Endothelial cell (in vitro differentiated cells): ENCODE measurements at regions not wholly inside any gene's neighbourhood (a gene's known extent, or its start where the extent isn't known, plus 50 kb on each side); places are given as distances from the start of the nearest gene placed in this dataset.

Experiments
- DNase-seq: peaks from one replicate; pipeline ENCODE4 v3.0.0; 2021; ENCODE audit warnings: low spot score
- H3K27ac Mint-ChIP-seq: one replicate; pipeline ENCODE4 v1.8.0; 2021; ENCODE audit warnings: mixed read lengths, inconsistent platforms; ENCODE audit not compliant: unreplicated experiment
- H3K27me3 Mint-ChIP-seq: one replicate; pipeline ENCODE4 v1.8.0; 2021; ENCODE audit warnings: mild to moderate bottlenecking, moderate library complexity, mixed read lengths, inconsistent platforms; ENCODE audit not compliant: unreplicated experiment
- H3K36me3 Mint-ChIP-seq: one replicate; pipeline ENCODE4 v1.8.0; 2021; ENCODE audit warnings: mild to moderate bottlenecking, low read depth, mixed read lengths, inconsistent platforms; ENCODE audit not compliant: unreplicated experiment
- H3K4me1 Mint-ChIP-seq: one replicate; pipeline ENCODE4 v1.8.0; 2021; ENCODE audit warnings: mild to moderate bottlenecking, mixed read lengths, inconsistent platforms; ENCODE audit not compliant: unreplicated experiment
- H3K4me3 Mint-ChIP-seq: one replicate; pipeline ENCODE4 v1.8.0; 2021; ENCODE audit warnings: mild to moderate bottlenecking, mixed read lengths, inconsistent platforms; ENCODE audit not compliant: unreplicated experiment
- H3K9me3 Mint-ChIP-seq: one replicate; pipeline ENCODE4 v1.8.0; 2021; ENCODE audit warnings: mixed read lengths, inconsistent platforms; ENCODE audit not compliant: unreplicated experiment
- CTCF ChIP-seq: fragments of 200-600 bp; sonication (generic); IDR thresholded peaks from one replicate; pipeline ENCODE4 v1.5.0; 2021; ENCODE audit warnings: antibody characterized with exemption; ENCODE audit not compliant: unreplicated experiment

- H3K4me3 Mint-ChIP-seq: no peak overlapping the region
- H3K4me1 Mint-ChIP-seq: no peaks in the 10 kb centered on the region
- no peak for DNase-seq
- no peak overlapping the region for H3K27ac Mint-ChIP-seq
- TF ChIP-seq CTCF: no peak
- no peaks in the 10 kb centered on the region for H3K27me3 Mint-ChIP-seq
- H3K9me3 Mint-ChIP-seq: no peaks in the 10 kb centered on the region
- no peaks in the 10 kb centered on the region for H3K36me3 Mint-ChIP-seq
Measured at GRCh38 chr13:22655106-22655852, 525.5 kb upstream of the SGCG start.

GRCh38 chr13:22662771-22663170 is 518.0 kb upstream of the SGCG start:
- no peak overlapping the region for H3K27ac Mint-ChIP-seq

GRCh38 chr13:22665506-22665905 is 515.3 kb upstream of the SGCG start:
- no peak overlapping the region for H3K27ac Mint-ChIP-seq
- no peak overlapping the region for H3K4me3 Mint-ChIP-seq
- H3K27me3 Mint-ChIP-seq: no peaks in the 10 kb centered on the region
- no peaks in the 10 kb centered on the region for H3K36me3 Mint-ChIP-seq
- no peaks in the 10 kb centered on the region for H3K9me3 Mint-ChIP-seq
- DNase-seq: no peak
- H3K4me1 Mint-ChIP-seq: peaks cover 9% of the 10 kb centered on the region
- no peak for TF ChIP-seq CTCF

More at GRCh38 chr13:22662771-22663170, 518.0 kb upstream of the SGCG start:
- no peaks in the 10 kb centered on the region for H3K36me3 Mint-ChIP-seq
- H3K4me1 Mint-ChIP-seq: peaks cover 2% of the 10 kb centered on the region
- no peak overlapping the region for H3K4me3 Mint-ChIP-seq
- H3K9me3 Mint-ChIP-seq: no peaks in the 10 kb centered on the region
- H3K27me3 Mint-ChIP-seq: no peaks in the 10 kb centered on the region
- TF ChIP-seq CTCF: no peak
- no peak for DNase-seq

- Mint-ChIP-seq H3K27ac (no peak overlapping the region), H3K27me3 (peaks cover 3% of the 10 kb centered on the region), H3K4me3 (no peak overlapping the region), H3K4me1 (no peaks in the 10 kb centered on the region), H3K36me3 (no peaks in the 10 kb centered on the region), H3K9me3 (no peaks in the 10 kb centered on the region)
- no peak for TF ChIP-seq CTCF
- DNase-seq: no peak
Measured at GRCh38 chr13:22690756-22691155, 490.0 kb upstream of the SGCG start.

- DNase-seq: no peak
- no peak for TF ChIP-seq CTCF
- peaks cover 3% of the 10 kb centered on the region for H3K27me3 Mint-ChIP-seq
- H3K36me3 Mint-ChIP-seq: no peaks in the 10 kb centered on the region
- no peak overlapping the region for H3K4me3 Mint-ChIP-seq
- no peaks in the 10 kb centered on the region for H3K4me1 Mint-ChIP-seq
- H3K27ac Mint-ChIP-seq: no peak overlapping the region
- no peaks in the 10 kb centered on the region for H3K9me3 Mint-ChIP-seq
Measured at GRCh38 chr13:22693691-22694090, 487.1 kb upstream of the SGCG start.
